Panc1 (cell line): ENCODE measurements at regions not wholly inside any gene's neighbourhood (a gene's known extent, or its start where the extent isn't known, plus 50 kb on each side); places are given as distances from the start of the nearest gene placed in this dataset.

Experiments used
- ATAC-seq: fragments of 200-7000 bp; cut with Tn5 transposase; 2 replicates; pipeline ENCODE4 v1.9.1; 2020; ENCODE audit warnings: mild to moderate bottlenecking, moderate library complexity
- BruUV-seq: library from RNA; stranded (reverse); fragments of 400-500 nt; replicated peaks from 2 replicates; lab custom pipeline; 2021; lab: Mats Ljungman, UMichigan
- CTCF ChIA-PET: fragments of 300-600 bp; sonication (Branson Sonifier 250); formaldehyde crosslinking; loops from one replicate; lab custom pipeline; 2022; ENCODE audit warnings: antibody characterized with exemption; lab: Charles Lee
- POLR2A ChIA-PET: fragments of 300-600 bp; sonication (Branson Sonifier 250); formaldehyde crosslinking; loops from one replicate; lab custom pipeline; 2022; ENCODE audit warnings: antibody characterized with exemption; lab: Charles Lee
- DNase-seq: peaks from one replicate; pipeline ENCODE4 v3.0.0-alpha.2; 2010; ENCODE audit warnings: low read depth, low spot score
- H3K27ac ChIP-seq: 2 replicates; pipeline ENCODE4 v1.5.1; 2011; ENCODE audit warnings: mild to moderate bottlenecking, low read length, inconsistent platforms
- H3K27me3 ChIP-seq: fragments of 200-500 bp; sonication (Bioruptor generic); 2 replicates; pipeline ENCODE4 v1.6.0; 2014; ENCODE audit warnings: low read length, inconsistent platforms; ENCODE audit not compliant: control insufficient read depth, insufficient read depth
- H3K36me3 ChIP-seq: fragments of 200-500 bp; sonication (Bioruptor generic); 2 replicates; pipeline ENCODE4 v1.5.1; 2014; ENCODE audit warnings: inconsistent platforms, mild to moderate bottlenecking, low read length, moderate library complexity; ENCODE audit not compliant: control insufficient read depth, insufficient read depth
- H3K4me1 ChIP-seq: 2 replicates; pipeline ENCODE4 v1.5.1; 2011; ENCODE audit warnings: inconsistent platforms, mild to moderate bottlenecking, low read length, moderate library complexity; ENCODE audit not compliant: control insufficient read depth, insufficient read depth
- H3K4me3 ChIP-seq, 2 experiments: 2 replicates each; pipeline ENCODE4 v1.5.1; 2011 to 2012; ENCODE audit warnings: low read depth in 2 of 2, low read length in 2 of 2, mild to moderate bottlenecking in 2 of 2, inconsistent platforms in 1 of 2, moderate library complexity in 1 of 2
- H3K9me3 ChIP-seq: fragments of 200-500 bp; sonication (Bioruptor generic); 2 replicates; pipeline ENCODE4 v1.5.1; 2014; ENCODE audit warnings: low read depth, mild to moderate bottlenecking, inconsistent platforms, low read length, moderate library complexity; ENCODE audit not compliant: control insufficient read depth, insufficient read depth
- POLR2AphosphoS5 ChIP-seq: IDR thresholded peaks from 2 replicates; pipeline ENCODE4 v1.6.1; 2012; ENCODE audit warnings: mild to moderate bottlenecking, low read depth, low read length, moderate library complexity
- SIN3A ChIP-seq: IDR thresholded peaks from 2 replicates; pipeline ENCODE4 v1.6.1; 2012; ENCODE audit warnings: low read depth, mild to moderate bottlenecking, low read length, moderate library complexity, borderline replicate concordance; ENCODE audit not compliant: insufficient read depth
- TCF7L2 ChIP-seq: IDR thresholded peaks from 2 replicates; pipeline ENCODE4 v1.6.1; 2011; ENCODE audit warnings: mild to moderate bottlenecking, low read depth, low read length, inconsistent platforms
- in situ Hi-C: cut with HindIII; loops from 2 replicates; pipeline ENCODE4 v1.10.0; 2016; ENCODE audit warnings: low sequenced_read_pairs, low pct_unique_long_range_greater_than_20kb
- intact Hi-C: fragments of 100-400 bp; cut with micrococcal nuclease; formaldehyde crosslinking; loops from one replicate; pipeline ENCODE4 v1.10.0; 2022; ENCODE audit not compliant: unreplicated experiment
- TF ChIP-seq, protein P1 (sequence below): fragments of 450-650 bp; IDR thresholded peaks from 2 replicates; pipeline ENCODE4 v1.5.1; 2017; ENCODE audit warnings: mild to moderate bottlenecking
- TF ChIP-seq, protein P2 (sequence below), 2 experiments: IDR thresholded peaks; 2 replicates each; pipeline ENCODE4 v1.6.1; 2011 to 2012; ENCODE audit warnings: low read depth in 2 of 2, control low read depth in 1 of 2, low read length in 1 of 2, mild to moderate bottlenecking in 1 of 2, moderate library complexity in 1 of 2; ENCODE audit not compliant: insufficient read depth in 1 of 2

DNA sequence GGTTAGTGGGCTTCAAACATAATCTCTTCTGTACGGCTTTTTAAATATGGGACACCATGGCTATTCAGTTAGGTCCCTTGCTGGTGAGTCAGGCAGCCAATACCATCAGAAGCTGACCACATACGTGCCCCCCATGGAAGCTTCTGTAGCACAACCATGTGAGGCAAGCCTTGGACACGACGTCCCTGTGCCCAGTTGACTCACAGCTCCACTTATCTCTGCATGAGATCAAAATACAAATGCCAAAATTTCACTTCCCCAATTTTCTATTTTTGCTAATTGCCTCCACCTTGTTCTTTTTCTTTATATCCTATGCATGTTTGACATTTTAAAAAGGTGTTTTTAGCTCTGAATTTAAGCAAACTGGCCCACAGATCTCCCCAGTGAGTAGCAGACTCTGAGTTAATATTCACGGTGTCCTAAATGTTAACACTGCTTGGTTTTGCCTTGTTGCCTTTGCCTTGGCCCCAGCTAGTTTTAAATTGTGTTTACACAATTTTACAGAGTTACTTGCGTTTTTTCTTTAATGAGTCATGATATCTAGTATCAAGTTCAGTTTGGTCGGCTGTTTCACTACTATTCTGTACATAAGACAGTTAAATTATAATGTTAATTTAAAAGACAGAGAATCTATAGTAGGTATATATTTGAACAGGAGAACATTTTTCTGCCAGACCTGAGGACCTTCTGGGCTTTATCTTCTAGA, 77.5 kb downstream of the CDCA7 start:
- no peak for DNase-seq
- in situ Hi-C loops: no loop called here
- intact Hi-C loops: no loop called here
- no peak overlapping the region for H3K4me3 ChIP-seq
- no peaks in the 10 kb centered on the region; the same call in 1 of the 2 replicates for H3K27me3 ChIP-seq
- ChIA-PET POLR2A (interaction anchor here (0.6 kb wide), 1 partner anchor 26 kb away, joined by 4 read pairs; no protein-coding TSS in a partner anchor), CTCF (no interaction called here)
- H3K4me1 ChIP-seq: no peaks in the 10 kb centered on the region
- no peak for ATAC-seq
- no peaks in the 10 kb centered on the region for H3K9me3 ChIP-seq
- H3K36me3 ChIP-seq: no peaks in the 10 kb centered on the region
- no TSS peak for BruUV-seq
- TF ChIP-seq SIN3A (no peak), POLR2AphosphoS5 (no peak), TCF7L2 (no peak)
- TF ChIP-seq, protein P1, sequence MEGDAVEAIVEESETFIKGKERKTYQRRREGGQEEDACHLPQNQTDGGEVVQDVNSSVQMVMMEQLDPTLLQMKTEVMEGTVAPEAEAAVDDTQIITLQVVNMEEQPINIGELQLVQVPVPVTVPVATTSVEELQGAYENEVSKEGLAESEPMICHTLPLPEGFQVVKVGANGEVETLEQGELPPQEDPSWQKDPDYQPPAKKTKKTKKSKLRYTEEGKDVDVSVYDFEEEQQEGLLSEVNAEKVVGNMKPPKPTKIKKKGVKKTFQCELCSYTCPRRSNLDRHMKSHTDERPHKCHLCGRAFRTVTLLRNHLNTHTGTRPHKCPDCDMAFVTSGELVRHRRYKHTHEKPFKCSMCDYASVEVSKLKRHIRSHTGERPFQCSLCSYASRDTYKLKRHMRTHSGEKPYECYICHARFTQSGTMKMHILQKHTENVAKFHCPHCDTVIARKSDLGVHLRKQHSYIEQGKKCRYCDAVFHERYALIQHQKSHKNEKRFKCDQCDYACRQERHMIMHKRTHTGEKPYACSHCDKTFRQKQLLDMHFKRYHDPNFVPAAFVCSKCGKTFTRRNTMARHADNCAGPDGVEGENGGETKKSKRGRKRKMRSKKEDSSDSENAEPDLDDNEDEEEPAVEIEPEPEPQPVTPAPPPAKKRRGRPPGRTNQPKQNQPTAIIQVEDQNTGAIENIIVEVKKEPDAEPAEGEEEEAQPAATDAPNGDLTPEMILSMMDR: no peak
- TF ChIP-seq, protein P2, sequence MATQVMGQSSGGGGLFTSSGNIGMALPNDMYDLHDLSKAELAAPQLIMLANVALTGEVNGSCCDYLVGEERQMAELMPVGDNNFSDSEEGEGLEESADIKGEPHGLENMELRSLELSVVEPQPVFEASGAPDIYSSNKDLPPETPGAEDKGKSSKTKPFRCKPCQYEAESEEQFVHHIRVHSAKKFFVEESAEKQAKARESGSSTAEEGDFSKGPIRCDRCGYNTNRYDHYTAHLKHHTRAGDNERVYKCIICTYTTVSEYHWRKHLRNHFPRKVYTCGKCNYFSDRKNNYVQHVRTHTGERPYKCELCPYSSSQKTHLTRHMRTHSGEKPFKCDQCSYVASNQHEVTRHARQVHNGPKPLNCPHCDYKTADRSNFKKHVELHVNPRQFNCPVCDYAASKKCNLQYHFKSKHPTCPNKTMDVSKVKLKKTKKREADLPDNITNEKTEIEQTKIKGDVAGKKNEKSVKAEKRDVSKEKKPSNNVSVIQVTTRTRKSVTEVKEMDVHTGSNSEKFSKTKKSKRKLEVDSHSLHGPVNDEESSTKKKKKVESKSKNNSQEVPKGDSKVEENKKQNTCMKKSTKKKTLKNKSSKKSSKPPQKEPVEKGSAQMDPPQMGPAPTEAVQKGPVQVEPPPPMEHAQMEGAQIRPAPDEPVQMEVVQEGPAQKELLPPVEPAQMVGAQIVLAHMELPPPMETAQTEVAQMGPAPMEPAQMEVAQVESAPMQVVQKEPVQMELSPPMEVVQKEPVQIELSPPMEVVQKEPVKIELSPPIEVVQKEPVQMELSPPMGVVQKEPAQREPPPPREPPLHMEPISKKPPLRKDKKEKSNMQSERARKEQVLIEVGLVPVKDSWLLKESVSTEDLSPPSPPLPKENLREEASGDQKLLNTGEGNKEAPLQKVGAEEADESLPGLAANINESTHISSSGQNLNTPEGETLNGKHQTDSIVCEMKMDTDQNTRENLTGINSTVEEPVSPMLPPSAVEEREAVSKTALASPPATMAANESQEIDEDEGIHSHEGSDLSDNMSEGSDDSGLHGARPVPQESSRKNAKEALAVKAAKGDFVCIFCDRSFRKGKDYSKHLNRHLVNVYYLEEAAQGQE (IDR thresholded peaks at IDR 0.05; ENCODE audit: insufficient read depth in 1 of 2, low read depth in 2 of 2, low read length in 1 of 2): no peak
- H3K27ac ChIP-seq: no peak overlapping the region

DNA sequence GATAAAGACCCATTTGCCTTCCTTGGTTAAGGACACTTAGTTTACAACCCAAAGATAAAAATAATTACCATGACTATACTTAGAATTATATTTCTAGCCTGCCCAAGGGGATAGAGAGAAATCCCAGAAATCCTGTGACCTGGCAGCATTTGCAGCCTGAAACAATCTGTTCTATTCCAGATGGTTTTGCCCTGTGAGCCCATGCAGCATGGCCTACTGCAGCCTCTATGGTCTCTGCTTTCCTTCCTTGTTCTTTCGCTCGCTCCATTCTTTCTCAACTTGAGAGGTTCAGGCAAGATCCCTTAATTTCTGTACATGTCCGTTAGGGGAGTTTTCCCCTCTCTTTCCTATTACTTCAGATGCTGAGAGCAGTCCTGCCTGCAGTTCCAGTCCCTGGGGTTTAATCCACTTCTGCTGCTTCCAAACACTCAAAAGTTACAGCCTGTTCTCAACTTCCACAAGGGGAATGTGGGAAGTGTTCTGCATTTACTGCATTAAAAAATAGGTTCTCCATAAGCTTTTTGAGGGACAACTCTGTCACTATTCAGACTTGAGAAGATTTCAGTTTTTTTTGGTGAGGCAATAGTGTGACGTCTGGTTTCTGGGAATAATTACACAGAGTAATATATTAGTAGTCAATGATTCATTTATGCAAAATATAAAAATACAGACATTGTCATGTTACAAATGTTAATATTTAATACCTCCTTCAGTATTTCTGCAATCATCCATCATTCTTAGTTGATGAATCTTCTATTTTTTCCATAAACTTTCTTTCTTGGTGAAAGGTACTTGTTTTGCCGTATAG, 80.3 kb downstream of the CDCA7 start:
- no TSS peak for BruUV-seq
- no peak overlapping the region for H3K4me3 ChIP-seq
- TF ChIP-seq TCF7L2 (no peak), POLR2AphosphoS5 (no peak)
- TF ChIP-seq, protein P1: no peak
- TF ChIP-seq, protein P2 (IDR thresholded peaks at IDR 0.05; ENCODE audit: insufficient read depth in 1 of 2, low read depth in 2 of 2, low read length in 1 of 2): no peak
- no peaks in the 10 kb centered on the region for H3K4me1 ChIP-seq
- DNase-seq (no peak), ATAC-seq (no peak)
- H3K27me3 ChIP-seq: peaks cover 2% of the 10 kb centered on the region; the same call in 1 of the 2 replicates
- intact Hi-C loops: no loop called here
- H3K27ac ChIP-seq: no peak overlapping the region
- in situ Hi-C loops: no loop called here
- ChIA-PET CTCF (no interaction called here), POLR2A (no interaction called here)
- no peaks in the 10 kb centered on the region for H3K36me3 ChIP-seq
- H3K9me3 ChIP-seq: no peaks in the 10 kb centered on the region
